Liver (tissue), 8 donors: ENCODE measurements at regions not wholly inside any gene's neighbourhood (a gene's known extent, or its start where the extent isn't known, plus 50 kb on each side); places are given as distances from the start of the nearest gene placed in this dataset.

Source experiments
- DNase-seq: peaks from one replicate; pipeline ENCODE4 v3.0.0-alpha.2; 2017; ENCODE audit warnings: low spot score
- H3K27ac ChIP-seq, 2 donors: one replicate each; pipeline ENCODE4 v1.7.0; 2013; ENCODE audit warnings: inconsistent platforms in 2 of 2, low read length in 2 of 2, control low read depth in 1 of 2, low read depth in 1 of 2, mild to moderate bottlenecking in 1 of 2
- H3K27me3 ChIP-seq, 4 donors: one replicate each; pipeline versions ENCODE4 v1.6.1 to v1.7.0; 2013; ENCODE audit warnings: low read length in 3 of 4, inconsistent platforms in 1 of 4, mild to moderate bottlenecking in 1 of 4, moderate library complexity in 1 of 4; ENCODE audit not compliant: control insufficient read depth in 4 of 4, insufficient read depth in 4 of 4
- H3K36me3 ChIP-seq, 4 donors: one replicate each; pipeline versions ENCODE4 v1.6.1 to v1.7.0; 2013; ENCODE audit warnings: low read length in 3 of 4, mild to moderate bottlenecking in 3 of 4, low read depth in 1 of 4, moderate library complexity in 1 of 4; ENCODE audit not compliant: control insufficient read depth in 4 of 4, insufficient read depth in 3 of 4
- H3K4me1 ChIP-seq, 4 donors: one replicate each; pipeline versions ENCODE4 v1.6.1 to v1.7.0; 2013; ENCODE audit warnings: low read length in 3 of 4, mild to moderate bottlenecking in 3 of 4, moderate library complexity in 1 of 4; ENCODE audit not compliant: control insufficient read depth in 4 of 4, insufficient read depth in 4 of 4
- H3K4me3 ChIP-seq, 3 donors: one replicate each; pipeline versions ENCODE4 v1.6.1 to v1.7.0; 2013; ENCODE audit warnings: low read length in 3 of 3, control low read depth in 1 of 3, low read depth in 1 of 3, mild to moderate bottlenecking in 1 of 3
- H3K9ac ChIP-seq, 2 donors: one replicate each; pipeline ENCODE4 v1.7.0; 2013; ENCODE audit warnings: low read length in 2 of 2, mild to moderate bottlenecking in 2 of 2, moderate library complexity in 2 of 2, control low read depth in 1 of 2, low read depth in 1 of 2
- H3K9me3 ChIP-seq, 4 donors: one replicate each; pipeline versions ENCODE4 v1.6.1 to v1.7.0; 2013; ENCODE audit warnings: low read length in 3 of 4; ENCODE audit not compliant: control insufficient read depth in 4 of 4
- CTCF ChIP-seq: fragments of 150-350 bp; IDR thresholded peaks from 2 replicates; pipeline ENCODE4 v1.5.1; 2017; ENCODE audit warnings: improper control_type of control experiment, low read depth, low read length; ENCODE audit not compliant: missing input control
- EGR1 ChIP-seq, 2 donors: IDR thresholded peaks; 2 replicates each; pipeline ENCODE4 v1.6.1; 2016 to 2018; ENCODE audit warnings: antibody characterized with exemption in 2 of 2, low read depth in 2 of 2
- FOXA1 ChIP-seq: IDR thresholded peaks from 2 replicates; pipeline ENCODE4 v1.6.1; 2016; ENCODE audit warnings: antibody characterized with exemption
- FOXA2 ChIP-seq: IDR thresholded peaks from 2 replicates; pipeline ENCODE4 v1.6.1; 2016; ENCODE audit warnings: antibody characterized with exemption
- GABPA ChIP-seq, 2 donors: IDR thresholded peaks in 1 of 2; conservative IDR thresholded peaks in 1 of 2; 2 replicates each; pipeline ENCODE4 v1.6.1; 2016; ENCODE audit warnings: antibody characterized with exemption in 2 of 2, mild to moderate bottlenecking in 1 of 2, moderate library complexity in 1 of 2
- HNF4A ChIP-seq, 2 donors: conservative IDR thresholded peaks; 2 replicates each; pipeline ENCODE4 v1.6.1; 2016; ENCODE audit warnings: antibody characterized with exemption in 2 of 2, mild to moderate bottlenecking in 2 of 2
- JUND ChIP-seq, 2 donors: IDR thresholded peaks; 2 replicates each; pipeline ENCODE4 v1.6.1; 2016; ENCODE audit warnings: antibody characterized with exemption in 2 of 2
- NR2F2 ChIP-seq: IDR thresholded peaks from 2 replicates; pipeline ENCODE4 v1.6.1; 2016; ENCODE audit warnings: antibody characterized with exemption
- RAD21 ChIP-seq, 2 donors: IDR thresholded peaks; 2 replicates each; pipeline ENCODE4 v1.6.1; 2016; ENCODE audit warnings: antibody characterized with exemption in 2 of 2, mild to moderate bottlenecking in 2 of 2
- RXRA ChIP-seq, 2 donors: IDR thresholded peaks; 2 replicates each; pipeline ENCODE4 v1.6.1; 2017 to 2018; ENCODE audit warnings: antibody characterized with exemption in 2 of 2, mild to moderate bottlenecking in 1 of 2
- TAF1 ChIP-seq: conservative IDR thresholded peaks from 2 replicates; pipeline ENCODE4 v1.6.1; 2016; ENCODE audit warnings: antibody characterized with exemption, mild to moderate bottlenecking
- whole genome bisulfite sequencing: extraction: QIAGEN DNeasy Blood & Tissue Kit; methylation state at CpG from one replicate; pipeline ENCODE4 v1.1.7; 2013; 5-methylcytosine and 5-hydroxymethylcytosine counted together
- TF ChIP-seq, protein P1 (sequence below): IDR thresholded peaks from 2 replicates; pipeline ENCODE4 v1.6.1; 2016; ENCODE audit warnings: antibody characterized with exemption, mild to moderate bottlenecking
- TF ChIP-seq, protein P2 (sequence below): IDR thresholded peaks from 2 replicates; pipeline ENCODE4 v1.6.1; 2016; ENCODE audit warnings: antibody characterized with exemption
- TF ChIP-seq, protein P3 (sequence below): IDR thresholded peaks from 2 replicates; pipeline ENCODE4 v1.6.1; 2016; ENCODE audit warnings: antibody characterized with exemption
- donor health status: healthy.
- donor health status: healthy.
- donor health status: healthy.
- donor health status: healthy.
- donor health status: healthy.

DNA sequence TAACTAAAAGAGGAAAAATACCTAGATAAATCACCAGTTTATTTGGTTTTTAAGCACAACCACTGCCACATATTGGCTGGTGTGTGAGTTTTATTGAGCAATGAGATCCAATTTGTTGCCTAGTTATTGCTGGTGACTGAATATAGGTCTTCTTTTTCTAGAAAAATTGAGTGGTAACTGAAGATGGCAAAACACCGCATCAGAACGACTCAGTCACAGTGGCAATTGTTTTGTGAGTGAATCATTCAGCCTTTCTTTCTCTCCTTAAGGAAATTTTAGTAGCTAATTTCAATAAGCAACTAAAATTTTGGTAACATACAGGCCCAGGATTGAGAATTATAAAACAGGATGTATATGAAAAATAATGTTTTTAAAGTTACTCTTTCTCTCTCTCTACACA lies 533.0 kb downstream of the KCNA4 start:
- no peaks in the 10 kb centered on the region for H3K4me1 ChIP-seq
- H3K9me3 ChIP-seq, result no peaks in the 10 kb centered on the region
- TF ChIP-seq FOXA2, result no peak
- WGBS, result 87% methylated on average over 2 of the region's 2 CpGs
- H3K9ac ChIP-seq, result no peak overlapping the region
- no peaks in the 10 kb centered on the region for H3K36me3 ChIP-seq
- no peak overlapping the region for H3K27ac ChIP-seq
- no peak overlapping the region for H3K4me3 ChIP-seq
- DNase-seq, result no peak
- no peaks in the 10 kb centered on the region for H3K27me3 ChIP-seq

DNA sequence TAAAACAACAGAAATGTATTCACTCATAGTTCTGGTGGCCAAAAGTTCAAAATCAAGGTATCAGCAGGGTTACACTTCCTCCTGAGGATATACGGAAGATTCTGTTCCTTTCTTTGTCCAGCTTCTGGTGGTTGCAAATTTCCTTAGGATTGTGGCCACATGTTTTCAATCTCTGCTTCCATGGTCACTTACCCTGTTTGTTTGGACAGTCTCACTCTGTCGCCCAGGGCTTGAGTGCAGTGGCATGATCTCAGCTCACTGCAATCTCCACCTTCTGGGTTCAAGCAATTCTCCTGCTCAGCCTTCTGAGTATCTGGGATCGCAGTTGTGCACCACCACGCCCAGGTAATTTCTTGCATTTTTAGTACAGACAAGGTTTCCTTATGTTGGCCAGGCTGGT lies 534.3 kb downstream of the KCNA4 start:
- Histone ChIP-seq H3K27ac (no peak overlapping the region), H3K4me1 (no peaks in the 10 kb centered on the region), H3K9ac (no peak overlapping the region), H3K4me3 (no peak overlapping the region), H3K9me3 (no peaks in the 10 kb centered on the region), H3K27me3 (peaks cover 0 to 3% (median 0%) of the 10 kb centered on the region in 4 donors), H3K36me3 (no peaks in the 10 kb centered on the region)
- no peak for DNase-seq
- 63% methylated on average over 4 of the region's 4 CpGs for WGBS
- TF ChIP-seq, protein P1, sequence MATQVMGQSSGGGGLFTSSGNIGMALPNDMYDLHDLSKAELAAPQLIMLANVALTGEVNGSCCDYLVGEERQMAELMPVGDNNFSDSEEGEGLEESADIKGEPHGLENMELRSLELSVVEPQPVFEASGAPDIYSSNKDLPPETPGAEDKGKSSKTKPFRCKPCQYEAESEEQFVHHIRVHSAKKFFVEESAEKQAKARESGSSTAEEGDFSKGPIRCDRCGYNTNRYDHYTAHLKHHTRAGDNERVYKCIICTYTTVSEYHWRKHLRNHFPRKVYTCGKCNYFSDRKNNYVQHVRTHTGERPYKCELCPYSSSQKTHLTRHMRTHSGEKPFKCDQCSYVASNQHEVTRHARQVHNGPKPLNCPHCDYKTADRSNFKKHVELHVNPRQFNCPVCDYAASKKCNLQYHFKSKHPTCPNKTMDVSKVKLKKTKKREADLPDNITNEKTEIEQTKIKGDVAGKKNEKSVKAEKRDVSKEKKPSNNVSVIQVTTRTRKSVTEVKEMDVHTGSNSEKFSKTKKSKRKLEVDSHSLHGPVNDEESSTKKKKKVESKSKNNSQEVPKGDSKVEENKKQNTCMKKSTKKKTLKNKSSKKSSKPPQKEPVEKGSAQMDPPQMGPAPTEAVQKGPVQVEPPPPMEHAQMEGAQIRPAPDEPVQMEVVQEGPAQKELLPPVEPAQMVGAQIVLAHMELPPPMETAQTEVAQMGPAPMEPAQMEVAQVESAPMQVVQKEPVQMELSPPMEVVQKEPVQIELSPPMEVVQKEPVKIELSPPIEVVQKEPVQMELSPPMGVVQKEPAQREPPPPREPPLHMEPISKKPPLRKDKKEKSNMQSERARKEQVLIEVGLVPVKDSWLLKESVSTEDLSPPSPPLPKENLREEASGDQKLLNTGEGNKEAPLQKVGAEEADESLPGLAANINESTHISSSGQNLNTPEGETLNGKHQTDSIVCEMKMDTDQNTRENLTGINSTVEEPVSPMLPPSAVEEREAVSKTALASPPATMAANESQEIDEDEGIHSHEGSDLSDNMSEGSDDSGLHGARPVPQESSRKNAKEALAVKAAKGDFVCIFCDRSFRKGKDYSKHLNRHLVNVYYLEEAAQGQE, result no peak
- TF ChIP-seq RAD21 (IDR thresholded peaks at IDR 0.05) (no peak), JUND (IDR thresholded peaks at IDR 0.05) (no peak), TAF1 (no peak), RXRA (IDR thresholded peaks at IDR 0.05) (no peak), NR2F2 (no peak), EGR1 (IDR thresholded peaks at IDR 0.05; ENCODE audit: low read depth in 2 of 2) (no peak), GABPA (IDR thresholded peaks at IDR 0.05 in 1 of 2, conservative IDR thresholded peaks at IDR 0.05 in 1 of 2) (no peak), FOXA1 (no peak)
- TF ChIP-seq, protein P2, sequence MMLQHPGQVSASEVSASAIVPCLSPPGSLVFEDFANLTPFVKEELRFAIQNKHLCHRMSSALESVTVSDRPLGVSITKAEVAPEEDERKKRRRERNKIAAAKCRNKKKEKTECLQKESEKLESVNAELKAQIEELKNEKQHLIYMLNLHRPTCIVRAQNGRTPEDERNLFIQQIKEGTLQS, result no peak
- TF ChIP-seq, protein P3, sequence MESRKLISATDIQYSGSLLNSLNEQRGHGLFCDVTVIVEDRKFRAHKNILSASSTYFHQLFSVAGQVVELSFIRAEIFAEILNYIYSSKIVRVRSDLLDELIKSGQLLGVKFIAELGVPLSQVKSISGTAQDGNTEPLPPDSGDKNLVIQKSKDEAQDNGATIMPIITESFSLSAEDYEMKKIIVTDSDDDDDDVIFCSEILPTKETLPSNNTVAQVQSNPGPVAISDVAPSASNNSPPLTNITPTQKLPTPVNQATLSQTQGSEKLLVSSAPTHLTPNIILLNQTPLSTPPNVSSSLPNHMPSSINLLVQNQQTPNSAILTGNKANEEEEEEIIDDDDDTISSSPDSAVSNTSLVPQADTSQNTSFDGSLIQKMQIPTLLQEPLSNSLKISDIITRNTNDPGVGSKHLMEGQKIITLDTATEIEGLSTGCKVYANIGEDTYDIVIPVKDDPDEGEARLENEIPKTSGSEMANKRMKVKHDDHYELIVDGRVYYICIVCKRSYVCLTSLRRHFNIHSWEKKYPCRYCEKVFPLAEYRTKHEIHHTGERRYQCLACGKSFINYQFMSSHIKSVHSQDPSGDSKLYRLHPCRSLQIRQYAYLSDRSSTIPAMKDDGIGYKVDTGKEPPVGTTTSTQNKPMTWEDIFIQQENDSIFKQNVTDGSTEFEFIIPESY, result no peak

- no peak for DNase-seq
- H3K27ac ChIP-seq, result no peak overlapping the region
- H3K9me3 ChIP-seq, result no peaks in the 10 kb centered on the region
- TF ChIP-seq JUND (IDR thresholded peaks at IDR 0.05), result no peak
- TF ChIP-seq, protein P1, result no peak
- TF ChIP-seq, protein P3, result no peak
- no peak for TF ChIP-seq FOXA2
- TF ChIP-seq CTCF, result no peak
- no peak for TF ChIP-seq GABPA (IDR thresholded peaks at IDR 0.05 in 1 of 2, conservative IDR thresholded peaks at IDR 0.05 in 1 of 2)
- no peak for TF ChIP-seq TAF1
- TF ChIP-seq HNF4A (conservative IDR thresholded peaks at IDR 0.05), result no peak
- H3K27me3 ChIP-seq, result peaks cover 0 to 3% (median 0%) of the 10 kb centered on the region in 4 donors
- H3K4me3 ChIP-seq, result no peak overlapping the region
- H3K36me3 ChIP-seq, result no peaks in the 10 kb centered on the region
- no peak overlapping the region for H3K9ac ChIP-seq
- no peaks in the 10 kb centered on the region for H3K4me1 ChIP-seq
- 54% methylated on average over 2 of the region's 2 CpGs for WGBS
These were observed 535.1 kb downstream of the KCNA4 start for GRCh38 chr11:29481738-29482137.
